NCI-H510A (cell line): ENCODE measurements at regions not wholly inside any gene's neighbourhood (a gene's known extent, or its start where the extent isn't known, plus 50 kb on each side); places are given as distances from the start of the nearest gene placed in this dataset.

Source experiments
- DNase-seq: peaks from one replicate; lab custom pipeline; 2025; lab: John Stamatoyannopoulos, UW

GRCh38 chr10:124146483-124146882, 53.1 kb upstream of the CHST15 start:
- no peak for DNase-seq

GRCh38 chr10:124145109-124145870, 51.9 kb upstream of the CHST15 start:
- no peak for DNase-seq

DNA sequence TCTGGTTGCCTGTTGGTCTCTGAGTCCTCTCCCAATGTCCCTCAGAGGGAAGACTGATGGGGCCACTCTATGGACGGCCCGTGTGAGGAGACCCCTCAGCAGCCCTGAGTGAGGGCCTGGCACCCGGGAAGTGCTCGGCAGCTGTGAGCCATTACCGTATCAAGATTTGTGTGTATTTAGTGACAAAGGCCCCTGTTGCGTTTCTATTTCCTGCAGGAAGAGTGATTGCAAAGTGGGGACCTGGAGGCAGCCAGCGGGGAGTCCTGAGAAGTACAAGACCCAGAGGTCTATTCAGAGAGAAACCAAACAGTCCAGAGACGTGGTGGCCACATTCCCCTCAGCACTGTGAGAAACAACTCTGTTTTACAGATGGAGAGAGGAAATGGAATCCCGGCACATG, 51.1 kb upstream of the CHST15 start:
- no peak for DNase-seq

DNA sequence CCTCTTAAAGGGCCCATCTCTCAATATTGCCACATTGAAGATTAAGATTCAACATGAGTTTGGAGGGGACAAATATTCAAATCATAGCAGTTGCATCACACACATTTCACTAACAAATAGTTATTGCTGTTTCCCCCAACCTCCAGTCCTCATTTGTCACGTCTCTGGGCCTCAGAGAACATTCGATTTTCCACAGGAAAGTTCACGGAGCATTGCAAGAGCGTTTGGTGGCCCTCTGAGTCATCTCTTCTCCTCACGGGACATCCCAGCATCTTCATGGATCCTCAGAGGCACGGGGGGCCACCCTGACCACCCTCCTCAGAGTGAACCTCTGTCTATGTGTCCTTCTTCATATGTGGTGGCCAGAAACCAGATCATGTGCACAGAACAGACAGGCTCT, 50.3 kb upstream of the CHST15 start:
- no peak for DNase-seq
